ENCODE measurements at regions not wholly inside any gene's neighbourhood (a gene's known extent, or its start where the extent isn't known, plus 50 kb on each side); places are given as distances from the start of the nearest gene placed in this dataset.

DNA sequence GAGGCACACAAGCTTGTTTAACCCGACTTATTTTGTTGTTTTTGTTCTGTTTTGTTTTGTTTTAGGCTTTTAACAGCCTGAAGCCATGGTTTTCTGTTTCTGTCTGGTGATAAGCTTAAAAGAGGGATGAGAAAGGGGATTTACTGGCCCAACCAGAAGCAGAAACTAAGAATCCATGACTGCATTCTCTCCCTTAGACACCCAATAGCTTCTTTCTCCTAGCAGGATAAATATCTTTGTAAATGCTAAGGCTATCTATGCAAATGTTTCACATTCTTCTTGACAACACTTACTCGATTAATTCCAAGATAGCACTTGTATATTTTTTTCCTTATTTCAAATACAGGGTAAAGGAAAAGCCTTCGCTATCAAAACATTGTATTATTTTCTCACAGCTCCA, 53.7 kb upstream of the SMAD1 start:
- DNase-seq (ENCODE audit: low spot score): no peak

DNA sequence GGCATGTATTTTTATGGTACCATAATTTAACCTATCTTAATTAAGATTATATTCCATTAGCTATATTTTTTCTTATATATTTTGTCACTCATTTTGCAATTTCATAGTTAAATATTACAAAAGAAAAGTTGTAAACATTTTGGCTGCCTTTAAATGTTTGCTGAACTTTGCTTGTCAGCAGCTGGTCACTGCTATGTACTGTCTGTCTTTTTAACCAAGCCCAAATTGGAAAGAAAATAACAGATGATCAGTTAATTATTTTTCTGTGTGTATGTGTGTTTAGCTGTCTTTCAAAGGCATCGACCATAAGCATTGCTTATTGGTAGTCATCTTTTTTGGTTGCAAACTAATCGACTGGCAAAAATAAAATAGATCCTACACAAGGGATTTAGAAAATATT, 54.4 kb upstream of the SMAD1 start:
- DNase-seq (ENCODE audit: low spot score): no peak

DNA sequence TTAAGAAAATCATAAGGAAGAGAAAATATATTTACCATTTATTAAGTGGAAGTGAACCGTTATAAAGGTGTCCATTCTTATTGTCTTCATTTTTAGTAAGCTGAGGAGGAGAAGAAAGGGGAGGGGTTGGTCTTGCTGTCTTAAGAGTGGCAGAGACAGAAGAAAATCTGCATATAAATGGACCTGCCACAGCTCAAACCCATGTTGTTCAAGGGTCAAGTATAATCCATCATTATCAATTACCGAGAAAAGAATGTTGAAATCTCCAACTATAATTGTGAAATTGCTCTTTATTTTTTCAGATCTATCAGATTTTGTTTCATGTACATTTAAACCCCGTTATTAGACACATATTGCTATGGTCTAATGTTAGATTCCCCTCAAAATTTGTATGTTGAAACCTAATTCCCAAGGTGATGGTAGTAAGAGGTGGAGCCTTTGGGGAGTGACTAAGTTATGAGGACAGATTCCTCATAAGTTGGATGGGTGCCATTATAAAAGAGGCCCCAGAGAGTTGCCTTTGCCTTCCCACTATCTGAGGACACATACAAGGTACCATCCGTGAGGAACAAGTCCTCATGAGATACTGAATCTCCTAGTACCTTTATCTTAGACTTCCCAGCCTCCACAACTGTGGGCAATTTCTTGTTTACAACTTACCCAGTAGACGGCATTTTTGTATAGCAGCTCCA, 58.5 kb upstream of the SMAD1 start:
- DNase-seq (ENCODE audit: low spot score): no peak

DNA sequence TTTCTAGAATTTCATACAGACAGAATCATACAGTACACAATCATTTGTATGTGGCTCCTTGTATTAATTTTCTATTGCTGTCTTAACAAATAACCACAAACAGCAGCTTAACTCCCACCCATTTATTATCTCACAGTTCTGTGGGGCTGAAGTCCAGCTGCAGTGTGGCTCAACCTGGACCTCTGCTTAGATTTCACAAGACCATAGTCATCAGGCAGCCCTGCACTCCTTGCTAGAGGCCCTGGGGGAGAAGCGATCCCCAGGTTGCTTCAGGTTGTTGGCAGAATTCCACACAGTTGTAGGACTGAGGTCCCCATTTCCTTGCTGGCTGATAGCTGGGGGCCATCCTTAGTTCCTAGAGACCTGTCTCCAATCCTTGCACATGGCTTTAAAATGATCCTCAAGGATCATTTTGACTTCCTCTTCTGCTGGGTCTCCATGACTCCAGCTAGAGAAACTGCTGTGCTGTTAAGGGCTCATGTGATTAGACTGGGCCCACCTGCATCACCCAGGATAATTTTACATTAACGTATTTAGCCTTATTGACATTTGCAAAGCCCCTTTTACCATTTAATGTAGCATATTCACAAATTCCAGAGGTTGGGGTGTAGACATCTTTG, 60.9 kb upstream of the SMAD1 start:
- no peak for DNase-seq (ENCODE audit: low spot score)

DNA sequence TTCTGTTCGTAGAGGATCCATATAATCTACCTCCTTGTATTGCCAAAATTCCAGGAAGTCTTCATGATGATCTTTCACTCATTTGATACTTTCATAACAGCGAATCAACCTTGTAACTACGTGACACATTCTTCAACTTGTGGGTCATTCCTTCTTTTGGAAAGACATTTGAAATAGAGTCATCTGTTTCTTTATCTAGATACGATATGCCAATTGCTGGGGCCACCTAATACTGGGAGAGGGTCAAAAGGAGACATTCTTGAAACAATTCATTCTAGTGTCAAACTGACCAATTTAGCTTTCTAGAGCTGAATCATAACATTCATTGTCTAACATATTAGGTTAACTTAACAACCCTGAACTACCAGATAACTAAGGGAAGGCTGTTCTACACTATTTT, 62.9 kb upstream of the SMAD1 start:
- DNase-seq (ENCODE audit: low spot score): no peak

DNA sequence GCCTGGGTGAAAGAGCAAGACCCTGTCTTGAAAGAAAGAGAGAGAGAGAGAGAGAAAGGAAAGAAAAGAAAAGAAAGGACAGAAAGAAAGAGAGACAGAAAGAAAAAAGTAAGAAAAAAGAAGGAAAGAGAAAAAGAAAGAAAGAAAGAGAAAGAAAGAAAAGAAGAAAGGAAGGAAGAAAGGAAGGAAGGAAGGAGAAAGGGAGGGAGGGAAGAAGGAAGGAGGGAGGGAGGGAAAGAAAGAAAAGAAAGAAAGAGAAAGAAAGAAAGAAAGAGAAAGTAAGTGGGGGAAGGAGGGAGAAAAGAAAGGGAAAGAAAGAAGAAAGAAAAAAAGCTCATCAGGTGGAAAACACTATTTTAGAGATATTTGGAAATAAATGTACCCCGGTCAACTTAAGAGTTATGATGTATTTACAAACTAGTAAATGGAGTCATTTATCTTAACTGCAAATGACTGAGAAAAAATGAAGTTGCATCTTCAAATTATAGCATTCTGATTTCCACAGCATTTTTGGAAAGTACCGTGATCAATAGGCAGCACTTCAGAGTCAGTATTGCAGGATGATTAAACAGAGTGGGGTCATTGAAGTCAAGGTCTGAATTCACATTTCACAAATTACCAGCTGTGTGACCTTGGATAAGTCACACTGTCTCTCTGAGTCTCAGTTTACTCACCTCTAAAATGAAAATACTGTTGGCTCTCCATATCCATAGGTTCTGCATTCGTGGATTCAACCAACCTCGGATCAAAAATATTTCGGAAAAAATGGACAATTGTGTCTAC, 64.1 kb upstream of the SMAD1 start:
- DNase-seq (ENCODE audit: low spot score): no peak

DNA sequence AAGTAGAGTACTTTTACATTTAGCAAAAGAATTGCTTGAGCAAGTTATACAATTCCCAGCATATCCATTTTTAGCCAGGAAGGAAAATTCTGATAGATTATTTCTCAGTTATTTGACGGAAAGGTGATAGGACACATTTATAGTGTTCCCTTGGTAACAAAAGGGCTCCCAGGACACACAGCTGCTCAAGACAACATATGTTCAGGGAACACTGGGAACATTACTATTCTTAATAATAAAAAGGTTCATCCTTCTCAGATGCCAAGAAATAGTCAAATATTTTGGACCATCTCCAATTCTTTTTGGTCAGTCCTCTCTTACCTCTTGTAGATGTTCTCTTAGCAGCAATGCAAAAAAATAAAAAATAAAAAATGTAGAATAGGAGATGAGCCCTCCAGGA, 66.8 kb upstream of the SMAD1 start:
- DNase-seq (ENCODE audit: low spot score): no peak

DNA sequence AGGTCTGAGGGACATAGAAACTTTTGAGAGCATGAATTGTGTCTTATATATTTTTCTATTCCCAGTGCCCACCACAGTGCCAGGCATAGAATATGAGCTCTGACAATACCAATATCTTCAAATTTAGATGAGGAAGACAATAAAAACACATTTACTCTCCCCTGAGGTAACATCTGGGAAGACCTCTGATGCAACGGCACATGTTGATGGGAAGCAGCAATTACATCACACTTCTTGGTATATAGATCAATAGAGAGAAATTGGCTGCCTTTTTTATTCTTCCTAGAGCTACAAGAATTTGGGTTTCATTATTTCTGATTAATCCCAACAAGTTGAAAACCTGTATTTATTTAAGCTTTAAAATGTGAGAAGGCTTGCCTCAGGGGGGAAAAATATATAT, 67.4 kb upstream of the SMAD1 start:
- no peak for DNase-seq (ENCODE audit: low spot score)

DNA sequence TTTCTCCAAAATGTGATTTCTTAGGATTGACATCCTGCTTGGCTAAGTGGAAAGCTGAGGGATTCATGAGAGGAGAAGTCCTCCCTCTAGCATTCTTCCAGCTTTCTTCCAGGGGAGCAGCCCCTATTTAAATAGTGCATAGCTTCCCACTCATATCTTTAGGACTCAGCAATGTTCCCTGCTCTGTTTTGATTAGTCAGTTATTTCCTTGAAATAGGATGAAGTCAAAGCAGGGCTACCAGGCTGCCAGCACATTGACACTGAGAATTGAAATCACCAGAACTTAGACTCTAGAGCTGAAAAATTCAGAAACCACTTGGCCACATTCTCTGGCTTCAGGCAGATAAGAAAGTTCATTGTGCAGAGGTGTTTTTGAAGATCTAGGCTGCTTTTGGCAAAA, 74.7 kb upstream of the SMAD1 start:
- DNase-seq (ENCODE audit: low spot score): no peak

DNA sequence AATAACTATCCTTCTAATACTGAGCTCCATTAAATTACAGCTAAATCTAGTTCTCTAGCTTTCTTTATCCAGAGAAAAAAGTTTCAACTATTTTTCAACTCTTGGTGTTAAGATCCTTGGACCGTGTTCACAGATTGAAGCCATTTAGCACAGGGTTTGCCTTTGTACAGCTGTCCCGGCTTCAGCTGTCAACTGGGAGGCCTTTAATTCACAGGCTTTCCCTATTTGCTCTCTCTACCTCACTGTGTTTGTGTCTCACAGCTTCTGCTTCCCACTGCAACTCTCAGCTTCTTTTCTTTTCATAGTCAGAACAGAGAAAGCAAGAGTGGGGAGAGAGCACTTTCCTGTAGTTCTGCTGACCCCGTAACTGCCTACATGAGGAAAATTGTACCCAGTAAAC, 76.9 kb upstream of the SMAD1 start:
- DNase-seq (ENCODE audit: low spot score): no peak

DNA sequence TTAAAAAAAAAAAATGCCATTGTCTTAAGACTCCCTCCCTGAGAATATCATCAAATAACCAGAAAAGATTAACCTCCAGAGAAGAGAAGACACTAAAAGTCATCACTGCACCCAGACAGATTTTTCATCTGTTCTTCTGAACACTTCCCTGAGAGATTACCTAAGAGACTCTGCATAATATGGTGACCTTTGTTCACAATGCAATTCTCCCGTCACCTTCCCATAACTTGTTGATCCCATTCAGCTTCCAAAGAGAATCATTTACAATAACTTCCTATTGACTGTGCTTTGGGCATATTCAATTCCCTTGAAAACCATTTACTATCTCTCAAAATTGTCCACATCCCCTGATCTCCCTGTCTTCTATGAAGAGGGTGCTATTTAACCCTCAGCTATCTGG, 85.1 kb upstream of the SMAD1 start:
- DNase-seq (ENCODE audit: low spot score): no peak

DNA sequence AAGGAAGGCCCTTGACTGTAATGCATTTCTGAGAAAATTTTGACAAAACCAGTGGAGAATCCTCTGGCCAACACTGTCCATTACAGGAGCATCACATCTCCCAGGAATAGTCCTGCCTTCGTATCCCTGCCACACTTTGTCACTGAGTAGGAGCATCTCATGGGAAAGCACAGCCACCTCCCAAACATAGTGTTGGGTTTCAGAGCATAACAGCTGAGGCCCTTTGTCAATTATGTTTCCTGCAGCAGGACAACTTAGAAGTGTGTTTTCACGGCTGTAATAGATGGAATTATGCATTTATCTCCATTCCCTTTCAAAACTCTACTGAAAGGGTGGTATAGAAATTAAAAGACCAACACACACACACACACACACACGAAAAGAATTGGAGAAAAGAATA, 91.1 kb upstream of the SMAD1 start:
- no peak for DNase-seq (ENCODE audit: low spot score)

DNA sequence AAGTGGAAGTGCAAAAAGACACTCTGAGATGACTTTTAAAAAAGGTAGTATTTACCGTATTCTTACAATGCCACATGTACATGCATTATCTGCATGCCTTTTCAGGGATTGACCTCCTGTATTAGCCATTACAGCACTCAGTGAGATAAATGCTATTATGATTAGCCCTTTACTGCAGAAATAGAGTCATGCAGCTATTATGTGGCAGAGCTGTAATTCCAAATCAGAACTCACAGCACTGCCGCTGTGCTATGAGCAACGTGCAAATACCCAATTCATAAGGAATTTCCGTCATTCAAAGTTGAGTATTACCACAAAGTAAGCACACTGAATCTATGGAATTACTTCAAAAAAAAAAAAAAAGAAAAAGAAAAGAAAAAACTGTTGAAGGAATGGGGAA, 92.1 kb upstream of the SMAD1 start:
- DNase-seq (ENCODE audit: low spot score): no peak

DNA sequence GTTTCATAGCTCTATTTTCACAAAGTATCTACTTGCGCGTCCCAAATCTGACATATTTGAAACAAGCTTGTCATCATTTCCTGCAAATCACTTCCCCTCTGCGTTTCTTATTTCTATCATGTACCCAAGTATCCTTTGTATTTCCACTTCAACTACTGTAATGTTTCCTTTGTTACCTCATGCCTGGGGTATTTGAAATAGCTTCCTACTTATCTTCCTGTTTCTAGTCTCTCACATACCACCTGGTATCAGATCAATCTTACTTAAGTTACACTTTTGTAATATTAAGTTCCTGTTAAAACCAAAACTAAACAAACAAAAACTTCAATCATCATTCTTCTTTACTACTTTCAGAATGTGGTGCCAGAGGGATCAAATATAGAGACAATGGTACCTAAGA, 93.6 kb upstream of the SMAD1 start:
- no peak for DNase-seq (ENCODE audit: low spot score)

DNA sequence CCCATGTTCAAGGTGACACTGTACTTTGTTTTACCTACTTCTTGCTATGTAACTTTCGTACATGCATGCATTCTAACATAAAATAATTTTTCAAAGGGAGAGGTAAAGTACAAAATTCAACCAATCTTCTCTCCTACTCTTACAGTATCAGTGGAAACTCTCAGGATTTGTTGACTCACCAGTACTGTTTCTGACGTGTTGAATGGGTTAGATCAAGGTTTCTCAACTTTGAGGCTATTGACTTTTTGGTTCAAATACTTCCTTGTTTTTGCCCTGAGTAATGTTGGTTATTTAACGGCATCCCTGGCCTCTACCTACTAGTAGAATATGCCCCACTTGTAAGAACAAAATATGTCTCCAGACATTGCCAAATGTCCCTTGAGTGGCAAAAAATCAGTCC, 94.6 kb upstream of the SMAD1 start:
- DNase-seq (ENCODE audit: low spot score): no peak

DNA sequence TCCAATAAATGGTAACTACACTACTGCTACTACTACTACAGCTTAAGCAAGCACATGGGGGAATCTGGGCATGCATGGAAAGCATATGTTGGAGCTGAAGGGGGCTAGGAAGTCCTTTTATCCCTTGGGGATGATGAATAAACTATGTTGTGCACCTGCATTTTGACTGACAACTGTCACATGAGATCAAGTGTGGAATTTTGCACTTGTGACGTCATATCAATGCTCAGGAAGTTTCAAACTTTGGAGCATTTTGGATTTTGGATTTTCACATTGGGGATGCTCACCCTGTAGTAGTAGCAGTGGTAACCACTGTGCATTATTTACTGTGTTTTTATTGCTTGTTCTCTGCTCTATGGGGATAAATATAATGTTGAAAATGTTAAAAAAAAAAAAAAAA, 100.5 kb upstream of the SMAD1 start:
- DNase-seq (ENCODE audit: low spot score): no peak

DNA sequence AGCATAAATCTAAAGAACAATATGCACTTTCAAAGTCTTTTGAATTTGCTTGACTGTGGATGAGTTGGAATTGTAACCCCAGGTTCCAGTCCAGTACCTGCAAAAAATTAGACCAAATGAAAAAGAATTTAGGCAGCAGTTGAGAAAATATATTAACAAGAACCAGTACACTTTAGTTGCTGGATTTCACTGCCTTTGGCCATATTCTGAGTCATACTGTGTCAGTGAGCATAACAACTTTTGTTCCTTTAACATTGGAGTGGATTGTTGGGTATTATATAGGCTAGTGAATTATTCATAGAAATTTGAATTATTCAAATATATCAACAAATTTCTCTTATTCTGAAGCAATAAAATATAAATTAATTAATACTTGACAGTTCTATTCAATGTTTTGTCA, 101.5 kb upstream of the SMAD1 start:
- no peak for DNase-seq (ENCODE audit: low spot score)

DNA sequence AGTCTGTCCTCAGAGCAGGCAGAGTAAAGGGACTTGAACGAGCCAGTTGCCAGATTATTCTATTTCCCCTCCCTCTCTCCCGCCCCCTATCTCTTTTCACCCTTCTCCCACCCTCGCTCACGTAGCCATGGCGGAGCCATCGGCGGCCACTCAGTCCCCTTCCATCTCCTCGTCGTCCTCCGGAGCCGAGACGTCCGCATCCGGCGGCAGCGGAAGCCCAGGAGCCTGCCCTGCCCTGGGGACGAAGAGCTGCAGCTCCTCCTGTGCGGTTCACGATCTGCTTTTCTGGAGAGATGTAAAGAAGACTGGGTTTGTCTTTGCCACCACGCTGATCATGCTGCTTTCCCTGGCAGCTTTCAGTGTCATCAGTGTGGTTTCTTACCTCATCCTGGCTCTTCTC, 106.2 kb upstream of the SMAD1 start:
- no peak for DNase-seq (ENCODE audit: low spot score)

DNA sequence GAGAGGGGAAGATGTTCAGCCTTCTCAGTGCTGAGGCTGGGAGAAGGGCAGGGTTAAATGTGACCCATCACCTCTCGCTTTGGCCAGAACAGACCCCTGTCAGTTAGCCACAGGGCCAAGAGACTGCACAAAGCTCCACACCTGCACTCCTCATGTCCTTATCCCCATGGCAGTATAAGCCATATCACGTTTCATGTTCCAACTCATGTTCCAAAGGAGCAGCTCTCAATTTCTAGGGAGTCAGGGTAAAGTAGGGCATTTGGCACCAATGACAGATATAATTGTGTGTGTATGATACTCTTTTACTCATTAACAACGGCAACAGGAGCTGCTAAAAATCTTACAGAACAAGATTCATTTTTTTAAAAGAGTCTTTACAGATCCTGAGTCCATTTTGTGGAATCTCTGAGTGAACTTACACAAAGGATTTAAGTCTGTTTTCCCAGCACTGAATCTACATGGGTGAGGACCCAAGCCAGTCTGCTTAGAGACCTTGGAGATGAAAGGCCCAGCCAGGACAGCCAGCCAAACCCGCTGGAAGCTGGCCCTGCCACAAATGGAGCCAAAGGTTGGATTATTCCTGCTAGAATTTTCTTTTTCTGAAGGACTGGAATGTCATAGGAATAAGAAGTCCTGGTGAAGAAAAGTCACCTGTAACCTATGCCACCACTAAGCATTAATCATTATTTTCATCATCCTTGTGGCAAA, 129.1 kb upstream of the SMAD1 start:
- DNase-seq (ENCODE audit: low spot score): no peak

DNA sequence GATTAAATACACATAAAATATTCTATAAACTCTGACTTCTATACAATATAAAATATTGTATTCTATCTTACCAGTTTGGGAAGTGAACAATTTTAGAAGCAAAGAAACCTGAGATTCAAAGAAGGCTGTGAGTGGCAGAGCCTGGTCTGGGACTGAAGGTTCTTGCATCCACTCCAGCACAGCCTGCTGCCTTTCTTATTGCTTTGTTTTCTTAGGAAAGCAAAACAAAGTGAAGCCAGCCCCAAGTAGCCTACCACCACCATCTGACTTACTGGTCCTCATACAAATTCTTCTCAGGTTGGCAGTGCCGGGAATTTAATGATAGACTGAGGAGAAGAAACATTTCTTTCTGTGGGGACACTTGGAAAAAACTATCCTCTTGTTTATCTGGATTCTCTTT, 129.7 kb upstream of the SMAD1 start:
- DNase-seq (ENCODE audit: low spot score): no peak

DNA sequence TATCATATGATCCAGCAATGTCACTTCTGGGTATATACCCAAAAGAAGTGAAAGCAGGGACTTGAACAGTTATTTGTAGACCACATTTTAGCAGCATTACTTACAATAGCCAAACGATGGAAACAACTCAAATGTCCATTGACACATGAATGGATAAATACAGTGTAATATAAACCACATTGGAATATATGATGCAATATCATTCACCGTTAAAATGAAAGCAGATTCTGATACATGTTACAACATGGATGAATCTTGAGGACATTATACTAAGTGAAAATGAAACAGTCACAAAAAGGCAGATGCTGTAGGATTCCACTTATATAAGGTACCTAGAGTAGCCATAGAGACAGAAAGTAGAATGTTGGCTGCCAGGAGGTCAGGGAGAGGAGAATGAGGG, 130.5 kb upstream of the SMAD1 start:
- no peak for DNase-seq (ENCODE audit: low spot score)

DNA sequence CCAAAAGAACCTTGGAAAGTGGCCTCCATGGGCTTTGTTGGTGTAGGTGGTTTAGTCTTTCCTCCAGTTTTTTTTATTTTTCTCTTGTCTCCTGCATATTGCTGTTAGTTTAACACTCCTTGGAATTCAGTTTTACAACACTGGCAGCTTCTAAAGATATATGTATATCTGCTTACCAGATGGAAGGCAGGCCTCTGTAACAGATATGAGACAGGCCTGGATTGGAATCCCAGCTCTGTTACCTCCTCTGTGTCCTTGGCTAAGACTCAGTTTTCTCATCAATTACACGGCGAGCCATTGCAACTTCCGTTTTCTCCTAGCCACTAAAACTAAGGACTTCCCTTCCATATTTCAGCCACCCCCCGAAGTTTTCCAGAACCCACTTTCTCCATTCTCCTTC, 133.4 kb upstream of the SMAD1 start:
- DNase-seq (ENCODE audit: low spot score): no peak

DNA sequence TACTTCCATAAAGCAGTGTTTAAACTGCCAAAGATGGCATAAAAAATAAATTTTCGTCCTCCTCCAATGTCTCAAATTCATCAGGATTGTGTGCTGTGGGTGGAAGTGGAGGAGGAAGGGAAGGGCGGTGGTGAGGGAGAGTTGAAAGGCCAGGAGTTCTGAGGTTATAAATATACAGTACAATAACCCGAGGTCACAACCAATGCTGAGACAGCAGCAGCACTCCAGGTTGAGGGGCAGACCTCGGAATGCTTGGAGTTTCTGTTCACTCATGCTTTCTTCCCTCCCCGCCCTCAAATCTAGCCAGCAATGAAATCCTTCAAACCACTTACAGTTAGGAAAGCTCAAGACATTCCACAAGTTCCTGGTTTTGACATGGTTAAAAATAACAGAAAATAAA, 134.0 kb upstream of the SMAD1 start:
- peak; percentile 18 for DNase-seq (ENCODE audit: low spot score)

Measured in AG08395 (cell line).